Keratinocyte (primary cell): ENCODE measurements at regions not wholly inside any gene's neighbourhood (a gene's known extent, or its start where the extent isn't known, plus 50 kb on each side); places are given as distances from the start of the nearest gene placed in this dataset.

Experiments used
- DNase-seq: peaks from one replicate; pipeline ENCODE4 v3.0.0-alpha.2; 2011; ENCODE audit warnings: low read depth, missing footprints, low spot score
- FAIRE-seq: peaks from 2 replicates; lab custom pipeline; 2011; peaks lifted over from hg19 to GRCh38; lab: Jason Lieb, UNC
- H2AFZ ChIP-seq: 2 replicates; pipeline ENCODE4 v1.6.0; 2012; ENCODE audit warnings: low read length, control low read depth, inconsistent platforms; ENCODE audit not compliant: control insufficient read depth
- H3K27ac ChIP-seq: 2 replicates; pipeline ENCODE4 v1.5.1; 2011; ENCODE audit warnings: low read length; ENCODE audit not compliant: control insufficient read depth, insufficient read depth
- H3K27me3 ChIP-seq: 3 replicates; pipeline ENCODE4 v1.6.0; 2011; ENCODE audit warnings: low read length; ENCODE audit not compliant: control insufficient read depth, insufficient read depth; ENCODE audit errors: extremely low read depth
- H3K36me3 ChIP-seq, 2 experiments: 2 replicates in 1 of 2; 3 replicates in 1 of 2; pipeline ENCODE4 v1.5.1; 2011; ENCODE audit warnings: low read length in 2 of 2, mild to moderate bottlenecking in 1 of 2; ENCODE audit not compliant: control insufficient read depth in 2 of 2, insufficient read depth in 2 of 2; ENCODE audit errors: extremely low read depth in 1 of 2
- H3K4me1 ChIP-seq: 3 replicates; pipeline ENCODE4 v1.5.1; 2011; ENCODE audit warnings: low read length; ENCODE audit not compliant: control insufficient read depth, insufficient read depth; ENCODE audit errors: extremely low read depth
- H3K4me2 ChIP-seq: 3 replicates; pipeline ENCODE4 v1.6.0; 2011; ENCODE audit warnings: low read depth, low read length; ENCODE audit not compliant: control insufficient read depth, insufficient read depth; ENCODE audit errors: extremely low read depth
- H3K4me3 ChIP-seq, 3 experiments: fragments of 200-600 bp in 1 of 3; sonication (generic) in 1 of 3; 2 replicates in 2 of 3; 3 replicates in 1 of 3; pipeline ENCODE4 v1.5.1; 2011 to 2016; ENCODE audit warnings: low read length in 3 of 3, mild to moderate bottlenecking in 3 of 3, control low read depth in 2 of 3, inconsistent platforms in 1 of 3, low read depth in 1 of 3, mixed read lengths in 1 of 3, mixed run types in 1 of 3, moderate library complexity in 1 of 3; ENCODE audit not compliant: control insufficient read depth in 2 of 3, insufficient read depth in 2 of 3; ENCODE audit errors: extremely low read depth in 1 of 3
- H3K79me2 ChIP-seq: 2 replicates; pipeline ENCODE4 v1.6.0; 2012; ENCODE audit warnings: low read length; ENCODE audit not compliant: control insufficient read depth, insufficient read depth
- H3K9ac ChIP-seq: 3 replicates; pipeline ENCODE4 v1.6.0; 2011; ENCODE audit warnings: low read length; ENCODE audit not compliant: control insufficient read depth, insufficient read depth; ENCODE audit errors: extremely low read depth
- H3K9me1 ChIP-seq: 3 replicates; pipeline ENCODE4 v1.6.0; 2011; ENCODE audit warnings: low read length; ENCODE audit not compliant: control insufficient read depth, insufficient read depth; ENCODE audit errors: extremely low read depth
- H3K9me3 ChIP-seq: 2 replicates; pipeline ENCODE4 v1.5.1; 2012; ENCODE audit warnings: low read depth, low read length; ENCODE audit not compliant: control insufficient read depth
- H4K20me1 ChIP-seq: 3 replicates; pipeline ENCODE4 v1.6.0; 2011; ENCODE audit warnings: low read length; ENCODE audit not compliant: control insufficient read depth, insufficient read depth; ENCODE audit errors: extremely low read depth
- EZH2 ChIP-seq: IDR thresholded peaks from one replicate; pipeline ENCODE4 v1.6.1; 2012; ENCODE audit warnings: inconsistent platforms, mild to moderate bottlenecking, low read length, moderate library complexity
- dilution Hi-C: fragments of 300-500 bp; cut with MboI; formaldehyde crosslinking; loops from one replicate; pipeline ENCODE4 v1.7.0; 2020; ENCODE audit warnings: low sequenced_read_pairs; ENCODE audit not compliant: extremely low pct_ligation_motif_present
- TF ChIP-seq, protein P1 (sequence below), 3 experiments: IDR thresholded peaks in 1 of 3; conservative IDR thresholded peaks in 1 of 3; optimal IDR thresholded peaks in 1 of 3; 2 replicates in 2 of 3; 3 replicates in 1 of 3; pipeline versions ENCODE3 to v1.5.1; 2011; ENCODE audit warnings: low read length in 3 of 3, mild to moderate bottlenecking in 3 of 3, moderate library complexity in 2 of 3, control low read depth in 1 of 3, inconsistent platforms in 1 of 3; ENCODE audit not compliant: insufficient read depth in 2 of 3; ENCODE audit errors: extremely low read depth in 1 of 3

- H3K9me3 ChIP-seq, result no peaks in the 10 kb centered on the region
- DNase-seq (no peak), FAIRE-seq (no peak)
- no peak overlapping the region for H2AFZ ChIP-seq
- no peaks in the 10 kb centered on the region for H3K4me1 ChIP-seq
- H3K27me3 ChIP-seq, result no peaks in the 10 kb centered on the region
- no peak overlapping the region for H3K4me3 ChIP-seq
- H4K20me1 ChIP-seq, result no peaks in the 10 kb centered on the region
- no peak overlapping the region for H3K9ac ChIP-seq
- no peaks in the 10 kb centered on the region for H3K9me1 ChIP-seq
- no peak overlapping the region for H3K27ac ChIP-seq
- dilution Hi-C loops, result no loop called here
- H3K79me2 ChIP-seq, result no peaks in the 10 kb centered on the region
- H3K4me2 ChIP-seq, result no peak overlapping the region
- TF ChIP-seq, protein P1, sequence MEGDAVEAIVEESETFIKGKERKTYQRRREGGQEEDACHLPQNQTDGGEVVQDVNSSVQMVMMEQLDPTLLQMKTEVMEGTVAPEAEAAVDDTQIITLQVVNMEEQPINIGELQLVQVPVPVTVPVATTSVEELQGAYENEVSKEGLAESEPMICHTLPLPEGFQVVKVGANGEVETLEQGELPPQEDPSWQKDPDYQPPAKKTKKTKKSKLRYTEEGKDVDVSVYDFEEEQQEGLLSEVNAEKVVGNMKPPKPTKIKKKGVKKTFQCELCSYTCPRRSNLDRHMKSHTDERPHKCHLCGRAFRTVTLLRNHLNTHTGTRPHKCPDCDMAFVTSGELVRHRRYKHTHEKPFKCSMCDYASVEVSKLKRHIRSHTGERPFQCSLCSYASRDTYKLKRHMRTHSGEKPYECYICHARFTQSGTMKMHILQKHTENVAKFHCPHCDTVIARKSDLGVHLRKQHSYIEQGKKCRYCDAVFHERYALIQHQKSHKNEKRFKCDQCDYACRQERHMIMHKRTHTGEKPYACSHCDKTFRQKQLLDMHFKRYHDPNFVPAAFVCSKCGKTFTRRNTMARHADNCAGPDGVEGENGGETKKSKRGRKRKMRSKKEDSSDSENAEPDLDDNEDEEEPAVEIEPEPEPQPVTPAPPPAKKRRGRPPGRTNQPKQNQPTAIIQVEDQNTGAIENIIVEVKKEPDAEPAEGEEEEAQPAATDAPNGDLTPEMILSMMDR (optimal IDR thresholded peaks at IDR 0.05 in 1 of 3, IDR thresholded peaks at IDR 0.05 in 1 of 3, conservative IDR thresholded peaks at IDR 0.05 in 1 of 3; ENCODE audit: extremely low read depth in 1 of 3, insufficient read depth in 2 of 3, low read length in 3 of 3), result no peak
- TF ChIP-seq EZH2, result no peak
- no peaks in the 10 kb centered on the region for H3K36me3 ChIP-seq
These were observed 204.5 kb upstream of the TBX3 start for GRCh38 chr12:114888448-114888847.

DNA sequence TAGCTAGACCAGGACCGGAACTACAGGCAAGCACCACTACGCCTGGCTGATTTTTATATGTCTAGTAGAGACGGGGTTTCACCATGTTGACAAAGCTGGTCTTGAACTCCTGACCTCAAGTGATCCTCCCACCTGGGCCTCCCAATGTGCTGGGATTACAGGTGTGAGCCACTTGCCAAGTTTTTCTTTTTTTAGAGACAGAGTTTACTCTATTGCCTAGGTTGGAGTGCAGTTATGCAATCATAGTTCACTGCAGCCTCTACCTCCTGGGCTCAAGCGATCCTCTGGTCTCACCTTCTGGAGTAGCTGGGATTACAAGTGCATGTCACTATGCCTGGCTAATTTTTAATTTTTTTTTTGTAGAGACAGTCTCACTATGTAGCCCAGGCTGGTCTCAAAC is 201.5 kb upstream of the TBX3 start:
- no peak overlapping the region for H3K9ac ChIP-seq
- no peak overlapping the region for H3K4me2 ChIP-seq
- TF ChIP-seq, protein P1 (optimal IDR thresholded peaks at IDR 0.05 in 1 of 3, IDR thresholded peaks at IDR 0.05 in 1 of 3, conservative IDR thresholded peaks at IDR 0.05 in 1 of 3; ENCODE audit: extremely low read depth in 1 of 3, insufficient read depth in 2 of 3, low read length in 3 of 3), result no peak
- TF ChIP-seq EZH2, result no peak
- H2AFZ ChIP-seq, result no peak overlapping the region
- no peaks in the 10 kb centered on the region for H3K36me3 ChIP-seq
- no peaks in the 10 kb centered on the region for H3K4me1 ChIP-seq
- DNase-seq (no peak), FAIRE-seq (no peak)
- dilution Hi-C loops, result no loop called here
- no peaks in the 10 kb centered on the region for H3K79me2 ChIP-seq
- no peaks in the 10 kb centered on the region for H3K9me1 ChIP-seq
- H4K20me1 ChIP-seq, result no peaks in the 10 kb centered on the region
- H3K27me3 ChIP-seq, result no peaks in the 10 kb centered on the region
- H3K27ac ChIP-seq, result no peak overlapping the region
- H3K9me3 ChIP-seq, result no peaks in the 10 kb centered on the region
- H3K4me3 ChIP-seq, result no peak overlapping the region
